B cell (primary cell): ENCODE measurements at regions not wholly inside any gene's neighbourhood (a gene's known extent, or its start where the extent isn't known, plus 50 kb on each side); places are given as distances from the start of the nearest gene placed in this dataset.

ENCODE experiments used
- CTCF ChIP-seq: fragments of 200-600 bp; IDR thresholded peaks from one replicate; pipeline ENCODE4 v1.8.0; 2022; ENCODE audit warnings: antibody characterized with exemption, mild to moderate bottlenecking
- EZH2 ChIP-seq: IDR thresholded peaks from 2 replicates; pipeline ENCODE4 v1.6.1; 2012; ENCODE audit warnings: borderline replicate concordance, low read depth, mild to moderate bottlenecking, moderate library complexity, low read length; ENCODE audit not compliant: insufficient read depth, poor library complexity, severe bottlenecking

- TF ChIP-seq CTCF (no peak), EZH2 (no peak)
These were observed 118.8 kb upstream of the VLDLR start for GRCh38 chr9:2502760-2503159.
